ENCODE measurements at regions not wholly inside any gene's neighbourhood (a gene's known extent, or its start where the extent isn't known, plus 50 kb on each side); places are given as distances from the start of the nearest gene placed in this dataset.

- in situ Hi-C loops (cut with HindIII; ENCODE audit: extremely low pct_ligation_motif_present, low pct_unique_long_range_greater_than_20kb): no loop called here
- 57% methylated on average over 7 of the region's 7 CpGs for WGBS (ENCODE audit: low lambda C conversion rate)
- no peak overlapping the region for H3K27ac ChIP-seq (ENCODE audit: extremely low read length, insufficient read depth, low read length)
- intact Hi-C loops (cut with micrococcal nuclease; ENCODE audit: unreplicated experiment): no loop called here
- BruUV-seq (replicated peaks): no TSS peak
- H3K9ac ChIP-seq (ENCODE audit: insufficient read depth, low read depth, low read length): no peak overlapping the region
- no peak overlapping the region for H3K4me2 ChIP-seq (ENCODE audit: low read depth, low read length)
- ATAC-seq (no peak), FAIRE-seq (no peak), DNase-seq (ENCODE audit: low spot score) (no peak)
- no peaks in the 10 kb centered on the region for H4K20me1 ChIP-seq (ENCODE audit: insufficient read depth, low read length)
- H3K4me3 ChIP-seq (replicated peaks in 1 of 3; ENCODE audit: insufficient read depth in 1 of 3, low read depth in 2 of 3, low read length in 3 of 3): no peak overlapping the region
- CTCF ChIA-PET (ENCODE audit: low intra/inter-chr PET ratio, low total read pairs): no interaction called here
- H3K27me3 ChIP-seq (ENCODE audit: control insufficient read depth in 1 of 2, insufficient read depth in 2 of 2, low read length in 2 of 2): no peaks in the 10 kb centered on the region
- TF ChIP-seq CEBPB (IDR thresholded peaks at IDR 0.05; ENCODE audit: borderline replicate concordance, low read depth, low read length): peak; percentile 67
- TF ChIP-seq THAP9 (CRISPR knock-in tag; IDR thresholded peaks at IDR 0.05; ENCODE audit: borderline replicate concordance): no peak
- no peak for TF ChIP-seq NR0B2 (CRISPR knock-in tag; IDR thresholded peaks at IDR 0.05)
- no peak for TF ChIP-seq ZNF547 (CRISPR knock-in tag; IDR thresholded peaks at IDR 0.05)
- H3K9me3 ChIP-seq (ENCODE audit: low read length): no peaks in the 10 kb centered on the region
- H3K79me2 ChIP-seq (ENCODE audit: insufficient read depth, low read length): no peaks in the 10 kb centered on the region
- POLR2A ChIA-PET: no interaction called here
- no peak overlapping the region for H2AFZ ChIP-seq (ENCODE audit: low read length)
- no peaks in the 10 kb centered on the region for H3K4me1 ChIP-seq (ENCODE audit: insufficient read depth, low read length)
- H3K36me3 ChIP-seq (replicated peaks in 1 of 2; ENCODE audit: control insufficient read depth in 1 of 2, insufficient read depth in 2 of 2, low read length in 2 of 2): no peaks in the 10 kb centered on the region
Measured at GRCh38 chr13:65855242-65855805, 1374.8 kb downstream of the PCDH9 start.

DNA sequence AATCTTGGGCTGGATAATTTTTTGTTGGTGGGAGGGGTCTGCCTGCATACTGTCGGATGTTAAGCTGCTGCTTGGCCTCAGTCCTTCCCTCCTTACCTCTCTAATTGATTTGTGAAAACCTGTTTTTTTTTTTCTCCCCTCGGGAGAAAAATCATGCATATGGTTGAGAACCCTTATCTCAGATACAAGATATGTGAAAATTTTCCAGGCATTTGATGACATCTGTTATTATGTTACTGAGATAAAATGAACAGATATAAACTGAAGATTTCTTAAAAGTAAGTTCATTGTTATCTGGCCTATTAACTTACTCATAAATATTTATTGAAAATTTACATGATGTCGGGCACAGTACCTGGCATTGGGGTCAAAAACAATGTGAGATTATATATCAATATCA, 1375.7 kb downstream of the PCDH9 start:
- 2% methylated on average over 3 of the region's 3 CpGs for WGBS (ENCODE audit: low lambda C conversion rate)
- H3K27ac ChIP-seq (ENCODE audit: extremely low read length, insufficient read depth, low read length): no peak overlapping the region
- no TSS peak for BruUV-seq (replicated peaks)

More for the DNA sequence above, 1375.7 kb downstream of the PCDH9 start:
- Histone ChIP-seq H2AFZ (ENCODE audit: low read length) (no peak overlapping the region), H3K9me3 (ENCODE audit: low read length) (no peaks in the 10 kb centered on the region), H3K27me3 (ENCODE audit: control insufficient read depth in 1 of 2, insufficient read depth in 2 of 2, low read length in 2 of 2) (no peaks in the 10 kb centered on the region), H3K36me3 (replicated peaks in 1 of 2; ENCODE audit: control insufficient read depth in 1 of 2, insufficient read depth in 2 of 2, low read length in 2 of 2) (no peaks in the 10 kb centered on the region), H3K4me1 (ENCODE audit: insufficient read depth, low read length) (no peaks in the 10 kb centered on the region), H3K79me2 (ENCODE audit: insufficient read depth, low read length) (no peaks in the 10 kb centered on the region), H4K20me1 (ENCODE audit: insufficient read depth, low read length) (no peaks in the 10 kb centered on the region), H3K9ac (ENCODE audit: insufficient read depth, low read depth, low read length) (no peak overlapping the region), H3K4me2 (ENCODE audit: low read depth, low read length) (no peak overlapping the region), H3K4me3 (replicated peaks in 1 of 3; ENCODE audit: insufficient read depth in 1 of 3, low read depth in 2 of 3, low read length in 3 of 3) (no peak overlapping the region)
- in situ Hi-C loops (cut with HindIII; ENCODE audit: extremely low pct_ligation_motif_present, low pct_unique_long_range_greater_than_20kb) (no loop called here), intact Hi-C loops (cut with micrococcal nuclease; ENCODE audit: unreplicated experiment) (no loop called here)
- DNase-seq (ENCODE audit: low spot score) (no peak), FAIRE-seq (no peak), ATAC-seq (no peak)
- ChIA-PET POLR2A (no interaction called here), CTCF (ENCODE audit: low intra/inter-chr PET ratio, low total read pairs) (no interaction called here)
- TF ChIP-seq FOXP1 (IDR thresholded peaks at IDR 0.05): no peak
- no peak for TF ChIP-seq FOXP1 (CRISPR knock-in tag; IDR thresholded peaks at IDR 0.05)
- no peak for TF ChIP-seq HNRNPH1 (optimal IDR thresholded peaks at IDR 0.05; ENCODE audit: low read depth, low read length)
- no peak for TF ChIP-seq ZNF607 (CRISPR knock-in tag; IDR thresholded peaks at IDR 0.05; ENCODE audit: borderline replicate concordance)
- TF ChIP-seq SRSF9 (IDR thresholded peaks at IDR 0.05; ENCODE audit: borderline replicate concordance, insufficient read depth, low read depth, low read length, poor library complexity, severe bottlenecking): no peak
- TF ChIP-seq SOX5 (CRISPR knock-in tag; IDR thresholded peaks at IDR 0.05; ENCODE audit: borderline replicate concordance): no peak
- no peak for TF ChIP-seq ZNF33B (CRISPR knock-in tag; IDR thresholded peaks at IDR 0.05)
